ENCODE measurements at regions not wholly inside any gene's neighbourhood (a gene's known extent, or its start where the extent isn't known, plus 50 kb on each side); places are given as distances from the start of the nearest gene placed in this dataset.

DNA sequence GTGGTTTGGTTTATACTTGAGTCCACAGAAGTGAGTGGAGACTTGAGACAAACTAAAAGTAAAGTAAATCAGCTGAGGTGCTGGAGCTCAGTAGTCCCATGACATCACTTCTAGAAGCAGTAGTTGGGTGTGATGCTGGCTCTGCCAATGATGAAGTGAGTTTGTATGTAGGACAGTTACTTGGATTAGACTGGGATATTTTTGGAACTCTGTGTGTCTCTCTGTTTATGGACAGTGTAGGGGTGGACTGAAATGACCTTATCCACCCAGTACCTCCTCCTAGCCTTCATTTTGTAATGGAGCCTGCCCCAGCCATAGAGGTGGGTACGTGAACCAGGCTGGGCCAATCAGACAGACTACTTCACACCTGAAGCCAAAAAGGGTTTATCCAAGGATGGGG is 52.2 kb downstream of the POLR1D start:
- DNase-seq (ENCODE audit: low read depth): no peak

GRCh38 chr13:27678306-27679040 is 56.8 kb downstream of the POLR1D start:
- DNase-seq (ENCODE audit: low read depth): peak; percentile 55

DNA sequence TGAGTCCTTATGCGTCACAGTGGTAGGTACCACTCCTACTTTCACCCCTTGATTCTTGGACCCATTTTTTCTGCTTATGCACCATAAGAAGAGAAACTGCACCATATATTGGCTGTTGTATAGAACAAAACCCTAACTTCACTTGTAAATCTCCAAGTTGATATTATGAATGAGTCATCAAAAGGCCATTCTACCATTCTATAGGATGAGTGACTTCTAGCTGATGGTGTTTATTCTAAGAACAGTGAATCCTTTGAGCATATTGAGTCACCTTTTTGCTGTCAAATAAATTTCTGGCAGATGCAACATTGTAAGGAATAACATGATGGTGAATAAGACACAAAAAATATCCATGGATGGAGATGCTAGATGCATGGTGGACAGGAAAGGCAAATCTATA is 57.7 kb downstream of the POLR1D start:
- DNase-seq (ENCODE audit: low read depth): peak; percentile 65

- no peak for DNase-seq (ENCODE audit: low read depth)
Observed at GRCh38 chr13:27679896-27680295, 58.2 kb downstream of the POLR1D start.

DNA sequence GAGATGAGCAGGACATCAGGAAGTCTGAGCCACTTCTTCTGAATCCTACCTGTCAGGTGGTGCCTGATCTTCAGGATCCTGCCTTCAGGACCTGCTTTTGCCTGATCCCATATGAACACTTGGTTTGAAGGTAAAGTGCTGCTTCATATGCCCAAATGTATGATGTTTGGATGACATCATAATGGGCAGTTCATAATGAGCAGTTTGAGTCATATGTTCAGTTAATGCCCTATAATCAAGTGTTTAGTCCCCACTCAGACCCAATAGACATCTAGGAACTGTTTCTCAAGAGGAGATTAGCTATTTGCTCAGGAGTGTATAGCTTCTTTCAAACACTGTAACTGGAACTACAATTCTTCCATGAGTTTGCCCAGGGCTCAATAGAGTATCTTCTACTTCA is 58.8 kb downstream of the POLR1D start:
- no peak for DNase-seq (ENCODE audit: low read depth)

DNA sequence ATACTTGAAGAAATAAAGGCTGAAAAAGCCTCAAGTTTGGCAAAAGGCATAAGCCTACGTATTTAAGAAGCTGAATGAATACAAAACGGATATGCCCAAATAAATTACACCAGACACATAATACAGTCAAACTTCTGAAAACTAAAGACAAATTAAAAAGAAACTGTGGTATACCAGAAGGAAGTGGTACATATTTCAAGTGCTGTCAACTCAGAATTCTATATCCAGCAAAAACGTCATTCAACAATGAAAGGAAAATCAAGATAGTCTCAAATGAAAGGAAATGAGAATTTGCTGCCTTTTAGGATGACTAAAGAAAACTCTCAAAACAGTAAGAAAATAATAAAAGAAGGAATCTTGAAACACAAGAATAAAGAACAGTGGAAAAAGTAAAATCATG is 69.5 kb downstream of the POLR1D start:
- DNase-seq (ENCODE audit: low read depth): no peak

- DNase-seq (ENCODE audit: low read depth): no peak
Observed at GRCh38 chr13:27696731-27697130, 75.0 kb downstream of the POLR1D start.

DNA sequence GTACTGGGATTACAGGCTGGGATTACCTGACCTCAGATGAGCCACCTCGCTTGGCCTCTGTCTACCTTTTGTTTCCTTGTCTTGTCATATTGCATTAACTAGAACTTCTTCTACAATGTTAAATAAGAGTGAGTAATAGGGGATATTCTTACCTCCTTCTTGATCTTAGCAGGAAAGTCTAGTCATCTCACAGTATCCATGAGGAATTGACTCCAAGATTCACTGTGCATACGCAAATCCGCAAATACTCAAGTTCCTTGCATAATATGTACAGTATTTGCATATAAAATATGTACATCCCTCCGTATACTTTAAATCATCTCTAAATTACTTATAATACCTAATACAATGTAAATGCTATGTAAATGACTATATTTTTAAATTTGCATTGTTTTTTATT is 78.3 kb downstream of the POLR1D start:
- no peak for DNase-seq (ENCODE audit: low read depth)

- DNase-seq (ENCODE audit: low read depth): peak; percentile 8
Observed at GRCh38 chr13:27704681-27705080, 83.0 kb downstream of the POLR1D start.

DNA sequence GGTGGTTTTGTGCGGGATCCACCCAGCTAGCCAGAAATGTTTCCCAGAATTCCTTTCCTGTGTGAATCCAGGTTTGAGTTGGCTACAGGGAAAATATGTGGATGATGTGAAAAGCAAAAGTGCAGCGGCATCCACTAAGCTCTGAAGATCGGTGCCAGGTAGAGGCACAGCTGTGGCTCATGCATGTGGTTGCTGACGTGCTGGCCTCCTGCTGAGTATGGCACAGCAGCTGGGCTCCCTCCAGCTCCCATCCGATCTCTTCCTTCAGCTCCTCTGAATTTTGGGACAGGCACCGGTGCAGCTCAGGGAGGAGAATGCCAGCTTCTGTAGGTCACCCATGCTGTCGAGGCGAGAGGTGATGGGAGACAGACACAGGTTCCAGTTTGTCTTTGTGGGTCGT is 84.0 kb upstream of the GSX1 start:
- no peak for DNase-seq (ENCODE audit: low read depth)

- no peak for DNase-seq (ENCODE audit: low read depth)
Observed at GRCh38 chr13:27709779-27710178, 82.5 kb upstream of the GSX1 start.

DNA sequence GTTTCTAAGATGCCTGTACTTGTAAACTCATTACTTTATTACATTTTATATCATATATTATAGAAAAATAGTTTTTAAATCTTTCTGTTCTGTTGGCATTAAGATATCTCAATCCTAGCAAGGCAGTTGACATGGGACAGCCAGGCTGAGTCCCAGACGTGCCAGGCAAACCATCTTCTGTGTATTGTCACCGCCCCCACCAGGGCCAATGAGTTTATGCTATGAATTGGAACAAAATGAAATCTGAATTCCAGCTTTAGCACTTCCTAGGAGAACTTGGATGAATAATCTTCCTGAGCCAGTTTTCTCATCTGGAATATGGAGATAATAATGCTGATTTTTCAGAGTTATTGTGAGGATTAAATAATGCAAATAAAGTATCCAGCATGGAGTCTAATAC is 79.9 kb upstream of the GSX1 start:
- no peak for DNase-seq (ENCODE audit: low read depth)

- DNase-seq (ENCODE audit: low read depth): no peak
Observed at GRCh38 chr13:27713767-27714166, 78.5 kb upstream of the GSX1 start.

GRCh38 chr13:27721681-27722080 is 70.6 kb upstream of the GSX1 start:
- DNase-seq (ENCODE audit: low read depth): no peak

GRCh38 chr13:27728271-27728670 is 64.0 kb upstream of the GSX1 start:
- DNase-seq (ENCODE audit: low read depth): peak; percentile 15

GRCh38 chr13:27730191-27730590 is 62.1 kb upstream of the GSX1 start:
- DNase-seq (ENCODE audit: low read depth): no peak

Data from ELR (cell line).